ENCODE measurements at regions not wholly inside any gene's neighbourhood (a gene's known extent, or its start where the extent isn't known, plus 50 kb on each side); places are given as distances from the start of the nearest gene placed in this dataset.

DNA sequence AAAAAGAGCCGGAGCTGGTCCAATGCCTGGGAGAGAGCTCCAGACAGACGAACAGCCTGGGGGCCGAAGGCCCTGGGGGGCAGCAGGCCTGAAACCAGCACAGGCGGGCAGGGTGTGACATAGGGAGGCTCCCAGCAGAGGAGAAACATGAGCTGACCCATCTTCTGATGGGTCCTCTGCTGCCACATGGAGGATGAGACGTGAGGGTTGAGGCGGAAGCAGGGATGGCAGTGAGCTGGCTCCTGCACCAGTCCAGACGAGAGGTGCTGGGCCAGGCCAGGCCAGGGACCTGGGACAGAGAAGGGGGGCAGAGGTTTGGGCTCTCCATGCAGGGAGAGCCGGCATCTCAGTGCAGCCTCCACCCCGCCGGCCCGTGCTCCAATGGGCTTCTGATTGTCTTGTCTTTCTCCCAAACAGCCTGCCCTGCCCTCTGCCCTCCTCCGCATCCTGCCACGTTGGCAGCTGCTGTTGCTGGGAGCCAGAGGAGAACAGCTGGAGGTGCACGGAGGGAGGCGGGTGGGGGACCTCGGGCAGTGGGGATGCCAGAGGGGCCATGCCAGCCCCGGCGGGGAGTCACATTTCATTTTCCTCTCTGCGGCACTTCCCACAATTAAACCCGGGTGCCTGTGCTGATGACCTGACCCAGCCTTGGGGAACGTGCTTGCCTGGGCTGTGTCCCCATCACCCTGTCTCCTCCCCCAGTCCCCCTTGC is 139.1 kb upstream of the GSE1 start:
- no peak overlapping the region for H3K4me3 ChIP-seq
- no peaks in the 10 kb centered on the region for H3K36me3 ChIP-seq (ENCODE audit: low read depth, missing control alignments)
- WGBS, 2 donors: 50 to 68% methylated on average over 21 of the region's 21 CpGs
- peak; percentile 42 for DNase-seq
- H3K4me1 ChIP-seq: peaks cover 46% of the 10 kb centered on the region
- intact Hi-C loops (cut with DNase I; ENCODE audit: low total_unique reads): no loop called here
- H3K9me3 ChIP-seq: no peaks in the 10 kb centered on the region
- no peak for TF ChIP-seq POLR2A (IDR thresholded peaks at IDR 0.05)
- TF ChIP-seq, protein P1, sequence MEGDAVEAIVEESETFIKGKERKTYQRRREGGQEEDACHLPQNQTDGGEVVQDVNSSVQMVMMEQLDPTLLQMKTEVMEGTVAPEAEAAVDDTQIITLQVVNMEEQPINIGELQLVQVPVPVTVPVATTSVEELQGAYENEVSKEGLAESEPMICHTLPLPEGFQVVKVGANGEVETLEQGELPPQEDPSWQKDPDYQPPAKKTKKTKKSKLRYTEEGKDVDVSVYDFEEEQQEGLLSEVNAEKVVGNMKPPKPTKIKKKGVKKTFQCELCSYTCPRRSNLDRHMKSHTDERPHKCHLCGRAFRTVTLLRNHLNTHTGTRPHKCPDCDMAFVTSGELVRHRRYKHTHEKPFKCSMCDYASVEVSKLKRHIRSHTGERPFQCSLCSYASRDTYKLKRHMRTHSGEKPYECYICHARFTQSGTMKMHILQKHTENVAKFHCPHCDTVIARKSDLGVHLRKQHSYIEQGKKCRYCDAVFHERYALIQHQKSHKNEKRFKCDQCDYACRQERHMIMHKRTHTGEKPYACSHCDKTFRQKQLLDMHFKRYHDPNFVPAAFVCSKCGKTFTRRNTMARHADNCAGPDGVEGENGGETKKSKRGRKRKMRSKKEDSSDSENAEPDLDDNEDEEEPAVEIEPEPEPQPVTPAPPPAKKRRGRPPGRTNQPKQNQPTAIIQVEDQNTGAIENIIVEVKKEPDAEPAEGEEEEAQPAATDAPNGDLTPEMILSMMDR (IDR thresholded peaks at IDR 0.05): no peak
- H3K27me3 ChIP-seq: no peaks in the 10 kb centered on the region
- H3K27ac ChIP-seq: peak overlapping the region in 1 of 2 donors; percentile 10

DNA sequence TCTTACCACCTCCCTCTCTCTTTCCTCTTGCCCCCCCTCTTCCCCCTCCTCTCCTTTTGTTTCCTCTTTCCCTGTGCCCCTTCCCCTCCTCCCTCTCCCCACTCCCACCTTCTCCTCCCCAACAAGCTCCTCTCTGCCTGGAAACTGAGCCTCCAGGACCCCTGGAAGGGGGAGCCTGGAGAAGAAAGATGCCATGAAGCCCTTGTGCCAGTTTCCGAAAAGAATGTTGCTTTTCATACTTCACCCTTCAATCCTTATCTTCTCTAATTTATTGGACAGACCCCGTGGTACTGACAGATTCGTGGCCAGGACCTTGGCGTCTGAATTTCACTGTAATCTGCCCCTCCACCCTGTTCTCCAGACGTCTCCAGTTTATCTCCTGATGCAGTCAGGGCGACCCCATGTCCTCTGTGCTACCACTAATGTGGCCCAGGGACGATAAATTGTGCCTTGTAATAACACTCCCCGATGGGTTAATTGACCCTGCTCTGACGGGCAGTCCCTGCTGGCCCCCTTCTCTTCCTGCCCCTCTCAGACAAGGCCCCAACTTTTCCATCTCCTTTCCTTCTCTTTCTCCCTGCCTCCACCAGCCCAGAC is 138.4 kb upstream of the GSE1 start:
- peaks cover 46% of the 10 kb centered on the region for H3K4me1 ChIP-seq
- no peaks in the 10 kb centered on the region for H3K36me3 ChIP-seq (ENCODE audit: low read depth, missing control alignments)
- no peak overlapping the region for H3K4me3 ChIP-seq
- 34 to 49% methylated on average over 9 of the region's 9 CpGs for WGBS, 2 donors
- intact Hi-C loops (cut with DNase I; ENCODE audit: low total_unique reads): no loop called here
- H3K27me3 ChIP-seq: no peaks in the 10 kb centered on the region
- TF ChIP-seq, protein P1 (IDR thresholded peaks at IDR 0.05): no peak
- TF ChIP-seq POLR2A (IDR thresholded peaks at IDR 0.05): no peak
- no peak overlapping the region for H3K27ac ChIP-seq
- peak; percentile 32 for DNase-seq
- no peaks in the 10 kb centered on the region for H3K9me3 ChIP-seq

DNA sequence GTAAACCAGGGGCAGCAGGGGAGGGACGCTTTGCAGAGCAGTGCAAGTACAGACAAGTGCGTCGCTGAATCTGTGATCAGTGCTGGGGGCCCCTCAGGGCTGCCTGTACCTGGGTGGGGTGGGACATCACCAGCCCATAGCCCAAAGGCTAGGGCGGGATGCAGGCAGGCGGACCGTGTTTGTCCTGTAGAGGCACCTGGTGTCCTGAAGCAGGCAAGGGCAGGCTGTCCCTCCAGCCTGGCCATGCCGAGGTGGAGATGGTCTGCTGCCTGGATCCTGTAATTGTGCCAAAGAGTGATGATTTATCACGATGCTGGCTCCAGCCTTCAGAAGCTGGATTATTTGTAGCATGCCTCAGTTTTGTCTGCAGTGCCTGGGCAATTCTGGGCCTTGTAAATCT is 137.9 kb upstream of the GSE1 start:
- Histone ChIP-seq H3K4me3 (no peak overlapping the region), H3K9me3 (no peaks in the 10 kb centered on the region), H3K27ac (no peak overlapping the region), H3K36me3 (ENCODE audit: low read depth, missing control alignments) (no peaks in the 10 kb centered on the region), H3K4me1 (peaks cover 46% of the 10 kb centered on the region), H3K27me3 (no peaks in the 10 kb centered on the region)
- intact Hi-C loops (cut with DNase I; ENCODE audit: low total_unique reads): no loop called here
- TF ChIP-seq POLR2A (IDR thresholded peaks at IDR 0.05): no peak
- TF ChIP-seq, protein P1 (IDR thresholded peaks at IDR 0.05): no peak
- 30 to 38% methylated on average over 2 to 8 of the region's 8 CpGs for WGBS, 2 donors
- no peak for DNase-seq

DNA sequence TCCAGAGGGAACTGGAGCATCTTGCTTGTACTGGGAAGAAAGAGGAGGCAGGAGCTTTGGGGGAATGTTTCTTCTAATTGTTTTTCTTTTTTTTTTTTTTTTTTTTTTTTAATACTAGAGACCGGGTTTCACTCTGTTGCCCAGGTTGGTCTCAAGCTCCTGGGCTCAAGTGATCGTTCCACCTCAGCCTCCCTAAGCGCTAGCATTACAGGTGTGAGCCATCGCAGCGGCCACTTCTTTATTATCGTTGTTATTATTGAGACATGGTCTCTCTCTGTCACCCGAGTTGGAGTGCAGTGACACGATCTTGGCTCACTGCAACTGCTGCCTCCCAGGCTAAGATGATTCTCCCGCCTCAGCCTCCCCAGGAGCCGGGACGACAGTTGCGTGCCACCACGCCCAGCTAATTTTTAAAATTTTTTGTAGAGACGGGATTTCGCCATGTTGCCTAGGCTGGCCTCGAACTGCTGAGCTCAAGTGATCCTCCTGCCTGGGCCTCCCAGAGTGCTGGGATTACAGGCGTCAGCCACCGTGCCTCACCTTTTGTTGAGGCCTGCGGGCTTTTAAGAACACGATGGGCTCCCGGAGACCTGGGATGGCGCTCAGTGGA is 137.3 kb upstream of the GSE1 start:
- peaks cover 48% of the 10 kb centered on the region for H3K4me1 ChIP-seq
- TF ChIP-seq POLR2A (IDR thresholded peaks at IDR 0.05): no peak
- TF ChIP-seq, protein P1 (IDR thresholded peaks at IDR 0.05): no peak
- H3K4me3 ChIP-seq: no peak overlapping the region
- no peaks in the 10 kb centered on the region for H3K27me3 ChIP-seq
- no peaks in the 10 kb centered on the region for H3K36me3 ChIP-seq (ENCODE audit: low read depth, missing control alignments)
- H3K9me3 ChIP-seq: no peaks in the 10 kb centered on the region
- H3K27ac ChIP-seq: peak overlapping the region in 1 of 2 donors; percentile 23
- 83 to 85% methylated on average over 17 to 22 of the region's 22 CpGs for WGBS, 2 donors
- intact Hi-C loops (cut with DNase I; ENCODE audit: low total_unique reads): no loop called here
- DNase-seq: no peak
